GM18858 (cell line): ENCODE measurements at regions not wholly inside any gene's neighbourhood (a gene's known extent, or its start where the extent isn't known, plus 50 kb on each side); places are given as distances from the start of the nearest gene placed in this dataset.
"Not testable (repeated sequence)": the region's sequence is repeated elsewhere in the genome, so short reads cannot be mapped to it uniquely, and the experiment has no call there.

Experiments
- ATAC-seq: cut with Tn5 transposase; IDR thresholded peaks from one replicate; pipeline ENCODE4 v1.9.1; 2021; ENCODE audit not compliant: unreplicated experiment

DNA sequence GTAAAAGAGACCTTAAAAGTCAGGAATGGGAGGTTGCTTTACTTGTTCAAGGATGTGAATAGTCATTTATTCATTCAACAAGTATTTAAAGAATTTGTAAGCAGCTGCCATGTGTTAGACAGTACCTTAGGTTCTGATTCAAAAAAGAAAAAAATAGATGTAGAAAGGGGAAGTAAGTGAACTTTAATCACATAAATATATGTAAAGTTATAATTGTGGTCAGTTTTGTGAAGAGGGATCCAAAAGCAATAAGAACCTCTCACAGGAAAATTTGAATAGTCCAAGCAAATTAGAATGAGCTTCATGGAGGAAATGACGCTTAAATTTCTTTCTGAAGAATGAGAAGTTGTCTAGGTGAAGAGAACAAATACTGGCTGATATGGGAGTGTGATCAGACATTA, 596.1 kb upstream of the CITED2 start:
- ATAC-seq, result no peak

DNA sequence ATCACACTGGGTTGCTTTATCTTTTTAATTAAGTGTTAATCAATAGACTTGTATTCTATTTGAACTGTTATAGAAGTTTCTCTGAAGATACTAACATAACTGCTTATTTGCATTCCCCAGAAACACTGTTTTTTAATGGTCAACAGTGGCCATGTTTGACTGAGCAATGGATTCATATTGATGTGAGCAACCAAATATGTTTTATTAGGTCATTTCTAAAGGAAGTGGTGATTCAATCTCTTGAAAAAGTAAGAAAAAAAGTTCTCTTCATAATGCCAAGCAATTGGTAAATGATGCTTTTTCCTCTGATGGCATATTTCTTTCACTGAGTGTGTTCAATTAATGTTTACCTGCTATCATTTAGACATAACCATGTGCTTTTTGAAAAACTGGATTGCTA, 593.0 kb upstream of the CITED2 start:
- ATAC-seq, result no peak

DNA sequence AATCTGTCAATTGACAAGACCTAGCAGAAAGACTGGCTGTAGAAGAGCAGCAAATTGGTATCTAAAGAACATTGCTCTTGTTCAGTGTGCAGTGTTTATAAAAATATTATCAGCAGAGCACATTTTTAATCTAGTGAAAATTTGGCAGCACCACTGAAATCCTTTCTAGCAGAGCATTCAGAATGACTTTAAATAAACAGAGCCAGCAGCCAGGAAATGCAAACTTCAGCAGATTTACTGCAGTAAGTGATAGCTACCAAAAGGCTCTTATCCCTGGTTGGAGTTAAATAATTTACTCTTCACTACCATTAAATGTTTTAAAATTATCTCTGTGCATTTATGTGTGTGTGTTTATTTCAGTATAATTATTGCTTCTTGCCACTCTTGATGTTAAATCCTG, 590.9 kb upstream of the CITED2 start:
- ATAC-seq, result no peak

DNA sequence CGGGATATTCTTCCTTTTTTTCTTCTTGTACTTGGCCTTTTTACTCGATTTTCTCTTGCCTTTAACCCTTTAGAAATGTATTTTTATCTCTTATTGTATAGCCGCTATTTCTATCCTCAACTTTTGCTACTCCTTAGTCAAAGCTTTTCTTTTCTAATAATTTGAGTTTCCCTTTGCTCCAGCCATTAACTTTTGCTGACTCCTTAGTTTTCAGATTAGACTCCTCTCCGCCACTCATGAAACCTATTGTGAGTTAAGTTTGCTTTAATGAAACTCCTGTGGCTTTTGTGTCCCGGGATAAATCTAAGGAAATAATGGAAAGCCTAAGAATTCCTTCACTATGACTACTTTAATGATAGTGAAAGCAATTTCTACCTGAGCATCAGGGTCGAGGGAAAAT, 590.3 kb upstream of the CITED2 start:
- ATAC-seq, result no peak

DNA sequence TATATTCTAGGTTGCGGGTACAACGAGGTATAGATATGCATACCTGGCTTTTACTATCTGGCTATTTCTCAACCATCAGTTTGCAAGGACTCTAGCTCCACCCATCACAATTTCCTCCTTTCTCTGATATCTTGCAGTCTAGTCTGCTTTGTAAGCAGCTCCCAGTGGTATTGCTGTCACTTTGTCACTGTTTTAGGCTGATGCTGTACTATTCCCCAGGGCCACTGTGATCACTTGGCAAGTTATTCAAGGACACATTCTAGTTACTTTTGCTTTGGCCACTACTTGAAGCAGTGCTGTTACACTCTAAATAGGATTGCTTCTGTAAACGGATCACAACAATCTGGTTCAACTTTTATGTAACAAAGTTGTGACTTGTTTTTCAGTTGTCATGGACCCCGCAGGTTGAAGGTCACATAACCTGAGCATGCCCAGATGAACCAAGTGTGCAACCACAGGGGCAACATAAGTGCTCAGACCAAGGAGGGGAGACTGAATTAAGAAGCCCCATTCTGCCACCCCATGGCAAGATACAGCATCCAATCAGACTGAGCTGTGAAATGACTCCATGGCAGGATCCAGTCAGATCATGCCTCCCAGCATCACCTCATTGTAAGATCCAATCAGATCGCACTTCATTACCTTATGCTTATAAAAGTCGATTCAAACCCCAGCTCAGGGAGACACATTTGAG, 588.4 kb upstream of the CITED2 start:
- ATAC-seq, result no peak

DNA sequence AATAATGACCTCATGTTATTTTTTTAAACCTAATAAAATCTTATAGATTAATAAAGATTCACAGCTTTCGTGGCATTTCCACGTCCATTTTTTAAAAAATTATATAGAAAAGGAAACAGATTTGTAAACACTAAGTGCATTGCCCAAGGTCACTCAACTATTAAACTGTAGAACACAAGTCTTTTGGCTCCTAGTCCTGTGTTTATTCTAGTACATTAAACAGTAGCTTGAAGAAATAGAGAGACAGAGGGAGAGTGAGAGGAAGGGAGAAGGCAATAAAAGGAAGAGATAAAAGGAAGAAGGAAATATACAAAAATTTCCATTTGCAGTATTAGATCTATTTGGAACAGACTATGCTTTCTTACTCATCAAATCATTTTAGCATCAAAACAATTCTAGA, 586.7 kb upstream of the CITED2 start:
- no peak for ATAC-seq

DNA sequence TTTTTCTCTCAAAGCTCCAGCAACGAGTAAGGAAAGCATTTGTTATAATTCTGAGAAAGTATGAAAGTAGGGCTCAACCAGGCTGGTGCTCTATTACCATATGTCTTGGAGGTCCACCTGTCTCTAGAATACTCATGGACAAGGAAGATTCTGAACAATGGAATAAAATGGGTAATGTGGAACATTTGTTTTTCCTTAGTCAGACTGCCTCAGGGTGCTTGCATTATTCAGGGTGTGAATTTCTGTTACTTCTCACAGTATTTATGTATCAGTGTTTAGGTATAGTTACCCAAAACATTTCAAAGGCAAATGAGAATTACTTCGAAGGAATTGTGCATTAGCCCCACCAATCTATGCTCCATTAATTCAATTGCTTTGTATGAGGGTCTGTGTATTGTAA, 586.2 kb upstream of the CITED2 start:
- ATAC-seq, result no peak

DNA sequence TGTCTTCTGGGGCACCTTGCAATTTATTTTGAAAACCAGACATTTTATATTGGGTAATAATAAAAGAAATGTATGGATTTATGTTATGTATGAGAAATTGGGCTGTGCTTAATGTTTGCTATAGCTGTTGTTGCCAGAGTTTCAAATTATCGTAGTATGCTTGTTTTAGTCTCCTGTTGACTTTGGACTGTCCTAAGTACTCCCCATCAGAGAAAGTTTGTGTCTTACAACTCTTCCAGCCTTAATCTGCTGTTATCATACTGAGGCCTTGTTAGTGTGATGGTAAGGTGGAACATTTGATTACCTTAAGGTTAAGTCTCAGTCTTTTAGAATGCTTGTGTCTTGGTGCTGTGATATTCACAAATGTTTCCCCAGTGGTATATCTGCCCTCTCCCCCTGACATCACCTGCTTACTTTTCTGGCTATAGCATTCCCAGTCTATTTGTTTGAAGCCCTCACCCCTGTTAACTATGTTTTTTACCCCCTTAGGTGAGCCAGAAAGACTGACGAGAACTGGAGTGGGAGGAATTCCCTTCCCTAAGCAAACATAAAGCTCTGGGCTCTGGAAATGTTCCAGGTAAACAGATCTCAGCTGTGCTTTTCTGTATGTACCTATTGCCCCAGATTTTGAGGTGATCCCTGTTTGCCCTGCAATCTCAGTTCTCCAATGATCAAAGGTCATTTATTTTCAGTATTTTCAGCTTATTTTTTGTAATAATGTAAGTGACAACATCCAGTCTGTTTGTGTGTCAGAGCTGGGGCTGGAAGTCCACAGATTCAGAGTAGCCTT, 581.1 kb upstream of the CITED2 start:
- ATAC-seq, result no peak

DNA sequence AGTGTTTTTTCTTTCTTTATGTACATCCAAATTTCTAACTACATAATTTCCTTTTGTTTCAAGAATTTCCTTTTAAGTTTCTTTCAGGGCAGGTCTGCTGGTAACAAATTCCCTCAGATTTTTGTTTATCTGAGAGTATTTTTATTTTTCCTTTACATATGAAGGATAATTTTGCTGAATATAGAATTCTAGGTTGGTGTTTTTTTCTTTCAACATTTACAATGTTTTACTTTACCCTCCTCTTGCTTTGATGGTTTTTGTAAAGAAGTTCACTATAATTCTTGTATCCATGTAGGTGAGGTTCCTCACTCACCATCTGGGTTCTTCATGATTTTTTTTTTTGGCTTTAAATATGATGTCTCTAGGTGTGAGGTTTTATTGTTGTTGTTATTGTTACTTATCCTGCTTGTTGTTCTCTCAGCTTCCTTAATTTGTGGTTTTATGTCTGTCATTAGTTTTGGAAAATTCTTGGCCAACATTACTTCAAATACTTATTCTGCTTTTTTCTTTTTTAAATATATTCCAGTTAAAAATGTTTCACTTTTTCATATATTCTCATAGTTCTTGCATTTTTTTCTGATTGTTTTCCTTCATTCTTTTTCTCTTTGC, 580.1 kb upstream of the CITED2 start:
- no peak for ATAC-seq

DNA sequence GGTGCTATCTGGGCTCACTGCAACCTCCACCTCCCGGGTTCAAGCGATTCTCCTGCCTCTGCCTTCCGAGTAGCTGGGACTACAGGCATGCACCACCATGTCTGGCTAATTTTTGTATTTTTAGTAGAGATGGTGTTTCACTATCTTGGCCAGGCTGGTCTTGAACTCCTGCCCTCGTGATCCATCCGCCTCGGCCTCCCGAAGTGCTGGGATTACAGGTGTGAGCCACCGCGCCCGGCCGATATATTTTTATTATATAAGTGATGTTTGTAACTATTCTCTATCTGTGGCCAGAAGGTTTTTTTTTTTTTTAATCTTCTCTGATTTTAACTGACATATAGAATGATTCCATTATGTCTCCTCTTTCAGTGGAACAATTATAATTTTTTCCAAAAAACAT, 579.3 kb upstream of the CITED2 start:
- ATAC-seq, result not testable (repeated sequence)

DNA sequence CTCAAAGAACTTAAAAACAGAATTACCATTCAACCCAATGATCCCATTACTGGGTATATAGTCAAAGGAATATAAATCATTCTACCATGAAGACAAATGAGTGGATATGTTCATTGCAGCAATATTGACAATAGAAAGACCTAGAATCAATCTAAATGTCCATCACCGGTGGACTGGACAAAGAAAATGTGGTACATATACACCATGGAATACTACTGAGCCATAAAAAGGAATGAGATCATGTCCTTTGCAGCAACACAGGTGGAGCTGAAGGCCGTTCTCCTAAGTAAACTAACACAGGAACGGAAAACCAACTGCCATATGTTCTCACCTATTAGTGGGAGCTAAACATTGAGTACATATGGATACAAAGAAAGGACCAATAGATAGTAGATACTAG, 576.7 kb upstream of the CITED2 start:
- no peak for ATAC-seq

DNA sequence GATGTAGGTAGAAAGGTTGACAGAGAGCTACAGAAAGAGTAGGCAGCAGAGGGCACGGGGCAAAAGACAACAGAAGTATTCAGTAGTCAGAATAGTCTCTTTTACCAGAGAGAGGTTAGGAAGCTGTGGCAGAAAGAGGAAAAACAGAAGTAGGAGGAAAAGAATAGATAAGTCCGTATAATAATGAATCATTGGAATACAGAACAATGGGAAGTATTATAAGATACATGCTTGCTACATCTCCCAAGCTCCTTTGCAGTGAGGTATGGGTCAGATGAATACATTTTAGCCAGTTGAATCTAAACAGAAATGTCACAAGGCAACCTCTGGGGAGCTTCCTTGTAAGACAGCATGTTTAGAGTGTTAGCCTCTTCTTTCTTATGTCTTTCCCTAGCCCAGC, 570.5 kb upstream of the CITED2 start:
- no peak for ATAC-seq

DNA sequence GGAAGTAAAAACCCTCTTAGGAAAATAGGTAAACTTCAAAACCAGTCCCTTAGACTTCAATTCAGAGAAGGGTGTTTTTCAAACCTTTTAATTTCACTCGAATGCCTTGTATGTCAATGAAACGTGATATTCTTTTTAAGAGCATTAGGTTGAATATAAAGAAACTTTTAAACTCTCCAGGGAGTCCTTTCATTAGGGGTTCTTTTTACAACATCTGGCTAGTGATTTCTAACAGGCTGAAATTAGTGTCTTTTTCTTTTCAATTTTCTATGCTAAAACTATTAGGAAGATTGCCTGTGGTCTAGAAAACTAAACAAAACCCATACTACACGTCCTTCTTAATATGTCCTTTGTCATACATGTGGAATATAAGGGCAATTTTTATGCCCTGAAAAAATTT, 569.7 kb upstream of the CITED2 start:
- ATAC-seq, result no peak

DNA sequence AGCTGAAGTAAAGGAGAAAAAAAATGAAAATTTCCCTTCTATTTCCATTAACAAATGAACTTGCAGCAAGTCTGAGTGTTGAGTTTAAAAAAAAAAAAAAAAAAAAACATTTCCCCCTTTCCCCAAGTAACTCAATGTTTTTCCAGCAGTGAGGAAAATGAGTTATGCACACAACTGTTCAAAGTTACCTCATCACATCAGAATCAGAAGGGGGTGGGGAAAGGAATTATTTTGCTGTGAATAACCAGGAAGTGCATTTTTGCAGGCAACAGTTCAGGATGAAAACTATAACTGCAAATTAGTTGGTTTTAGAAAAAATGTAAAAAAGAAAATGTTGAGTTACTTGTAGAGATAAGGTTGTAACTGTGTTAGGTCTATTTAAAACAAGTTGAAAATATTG, 568.9 kb upstream of the CITED2 start:
- ATAC-seq, result no peak

DNA sequence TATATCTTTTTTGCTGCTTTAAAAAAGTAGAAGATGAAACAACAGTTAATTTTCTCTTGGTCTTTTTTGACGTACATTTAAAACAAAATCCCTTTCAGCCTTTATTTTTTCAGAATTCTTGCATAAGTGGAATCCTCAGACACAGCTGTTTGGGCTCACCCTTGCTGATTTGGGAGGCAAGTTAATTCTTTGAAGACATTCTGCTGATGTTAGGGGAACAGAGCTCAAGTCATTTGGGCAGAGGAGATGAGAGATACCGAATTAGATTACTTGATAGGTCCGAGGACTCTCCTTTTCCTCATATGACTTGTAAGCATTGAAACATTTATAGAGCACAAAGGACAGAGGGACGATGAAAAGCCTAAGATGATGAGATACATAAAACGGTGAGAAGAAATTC, 567.9 kb upstream of the CITED2 start:
- no peak for ATAC-seq

DNA sequence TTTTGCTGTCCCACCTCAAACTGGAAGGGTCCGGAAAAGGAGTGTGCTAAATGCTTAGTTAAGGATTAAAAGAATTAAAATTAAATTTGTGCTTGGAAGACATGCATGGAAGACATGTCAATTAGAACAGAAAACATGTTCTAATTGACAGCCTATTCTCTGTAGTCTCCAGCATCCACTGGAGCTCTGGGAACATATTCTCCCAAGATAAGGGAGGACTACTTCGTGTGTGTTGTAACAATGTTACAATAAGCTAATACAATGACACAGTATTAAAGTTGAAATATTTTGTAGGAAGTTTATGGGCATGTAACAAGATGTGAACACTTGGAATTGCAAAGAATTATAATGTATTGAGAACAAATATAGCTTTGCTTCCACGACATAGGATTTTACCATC, 567.4 kb upstream of the CITED2 start:
- no peak for ATAC-seq

DNA sequence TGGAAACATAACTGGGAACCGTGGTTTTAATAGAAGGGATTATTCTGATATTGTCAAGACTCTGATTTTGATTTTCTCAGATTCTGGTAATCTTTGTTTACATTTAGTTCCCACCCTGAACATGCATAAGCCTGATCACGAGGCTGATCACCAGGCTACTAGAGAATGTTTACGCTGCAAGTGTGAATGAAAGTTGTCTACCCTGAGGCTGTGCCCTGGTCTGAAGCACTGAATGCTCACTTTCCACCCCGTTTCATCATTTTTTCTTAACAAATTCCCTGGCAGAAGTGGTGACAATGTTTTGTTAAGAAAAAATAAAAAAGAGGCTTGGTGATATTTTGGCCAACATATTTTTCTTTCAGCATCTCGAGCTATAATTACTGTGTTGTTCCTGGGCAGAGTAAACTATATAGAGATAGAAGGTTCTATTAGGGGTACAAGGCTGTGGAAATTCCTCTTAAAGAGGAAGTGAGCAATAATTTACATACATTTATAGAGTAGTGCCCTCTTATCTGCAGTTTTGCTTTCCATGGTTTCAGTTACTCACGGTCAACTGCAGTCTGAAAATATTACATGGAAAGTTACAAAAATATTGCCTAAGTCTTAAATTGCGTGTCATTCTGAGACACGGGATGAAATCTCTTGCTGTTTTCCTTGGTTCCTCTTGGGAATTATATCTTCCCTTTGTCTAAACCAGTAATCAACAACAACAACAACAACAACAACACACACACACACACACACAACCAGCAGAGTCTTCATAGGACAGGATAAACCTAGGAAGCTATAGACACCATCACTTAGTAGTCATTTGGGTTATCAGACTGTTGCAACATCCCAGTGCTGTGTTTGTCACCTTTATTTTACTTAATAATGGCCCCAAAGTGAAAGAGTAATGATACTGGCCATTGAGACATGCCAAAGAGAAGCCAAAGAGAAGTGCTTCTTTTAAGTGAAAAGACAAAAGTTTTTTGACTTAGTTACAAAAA, 566.6 kb upstream of the CITED2 start:
- peak; percentile 98 for ATAC-seq

DNA sequence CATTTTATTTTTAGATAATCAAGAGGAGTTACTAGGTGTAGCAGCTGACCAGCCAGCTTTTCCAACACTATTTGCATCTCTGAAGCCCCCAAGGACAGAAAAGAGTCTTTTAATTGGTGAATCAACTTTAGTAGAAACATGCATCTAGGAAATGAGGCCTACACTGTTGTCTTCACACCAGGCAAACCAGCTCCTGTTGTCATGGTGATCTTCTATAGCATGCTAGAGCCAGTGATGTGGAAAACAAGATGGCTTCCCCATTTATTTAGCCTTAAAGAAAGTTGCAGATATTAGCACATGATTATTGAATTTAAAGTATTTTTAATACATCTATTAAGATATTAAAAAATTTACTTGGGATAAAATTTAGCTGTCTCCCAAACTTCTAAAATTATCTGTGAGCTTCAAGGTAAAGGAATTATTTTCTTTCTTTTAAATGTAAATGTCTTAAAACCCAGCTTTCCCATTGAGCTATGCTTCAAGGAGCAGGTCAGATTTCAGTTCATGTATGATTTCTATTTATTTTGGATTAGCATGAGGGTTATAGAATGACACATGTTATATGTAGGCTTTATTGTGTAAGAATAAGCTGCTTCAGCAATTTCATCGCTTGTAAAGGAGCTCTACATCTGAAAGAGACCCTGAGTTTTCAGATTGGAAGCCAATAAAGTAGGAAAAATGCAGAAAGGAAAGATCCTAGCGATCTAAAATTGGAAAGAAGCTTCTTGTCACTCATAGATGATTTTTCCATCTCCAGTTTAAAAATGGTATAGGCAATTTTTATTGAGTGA, 564.9 kb upstream of the CITED2 start:
- no peak for ATAC-seq

DNA sequence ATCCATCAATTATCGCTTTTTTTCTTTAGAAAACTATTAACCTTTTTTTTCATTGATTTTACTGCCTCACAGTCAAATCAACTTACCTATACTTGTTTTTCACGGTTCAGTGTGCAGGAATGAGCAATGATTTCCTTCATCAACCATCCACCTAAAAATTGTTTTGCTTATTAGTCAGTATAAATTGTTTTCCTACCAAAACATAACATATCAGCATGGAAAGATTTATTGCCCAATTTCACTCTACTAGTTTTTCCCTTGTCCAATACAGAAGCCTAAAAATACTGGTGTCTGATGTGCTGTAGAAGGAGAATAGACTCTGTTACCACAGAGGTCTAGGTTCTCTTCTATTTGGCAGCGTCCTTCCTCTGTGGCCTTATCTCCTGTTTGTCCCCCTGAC, 558.2 kb upstream of the CITED2 start:
- no peak for ATAC-seq

DNA sequence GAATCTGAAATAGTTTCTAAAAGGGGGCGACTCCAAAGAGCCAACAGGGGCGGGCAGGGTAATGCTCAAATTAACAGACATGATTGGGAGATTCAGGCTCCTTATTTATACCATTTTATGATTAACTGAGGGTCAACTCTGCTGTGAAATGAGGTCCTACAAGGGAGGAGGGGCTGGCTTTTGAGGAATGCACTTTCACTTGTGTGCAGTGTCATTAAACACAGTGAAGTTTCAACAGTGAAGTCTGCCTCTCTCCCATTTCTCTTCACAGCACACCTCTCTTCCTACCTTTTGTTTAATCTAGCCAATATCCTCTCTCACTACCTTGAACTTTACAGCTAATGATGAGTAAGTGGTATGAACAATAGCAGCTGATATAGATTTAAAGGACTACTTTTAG, 557.3 kb upstream of the CITED2 start:
- ATAC-seq, result no peak
